GM03348 (cell line): ENCODE measurements at regions not wholly inside any gene's neighbourhood (a gene's known extent, or its start where the extent isn't known, plus 50 kb on each side); places are given as distances from the start of the nearest gene placed in this dataset.

Source experiments
- DNase-seq: peaks from one replicate; pipeline ENCODE4 v3.0.0; 2012; ENCODE audit warnings: low spot score

DNA sequence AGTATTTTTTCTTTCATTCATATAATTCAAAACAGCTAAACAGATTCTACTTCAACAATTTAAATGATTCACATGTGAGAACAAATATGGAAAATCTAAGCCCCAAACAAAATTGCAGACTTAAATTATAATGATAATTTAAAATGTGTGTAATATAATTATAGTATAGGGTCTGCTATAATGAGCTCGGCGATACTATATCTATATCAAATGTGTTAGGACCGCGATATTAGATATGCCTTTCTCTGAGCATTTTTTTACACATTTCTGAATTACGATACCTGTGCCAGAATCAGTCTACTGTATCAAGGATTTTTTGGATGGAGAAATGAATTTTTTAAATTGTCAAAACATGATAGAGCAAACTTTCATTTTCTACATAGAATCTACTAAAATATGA, 808.8 kb upstream of the POU3F3 start:
- no peak for DNase-seq

DNA sequence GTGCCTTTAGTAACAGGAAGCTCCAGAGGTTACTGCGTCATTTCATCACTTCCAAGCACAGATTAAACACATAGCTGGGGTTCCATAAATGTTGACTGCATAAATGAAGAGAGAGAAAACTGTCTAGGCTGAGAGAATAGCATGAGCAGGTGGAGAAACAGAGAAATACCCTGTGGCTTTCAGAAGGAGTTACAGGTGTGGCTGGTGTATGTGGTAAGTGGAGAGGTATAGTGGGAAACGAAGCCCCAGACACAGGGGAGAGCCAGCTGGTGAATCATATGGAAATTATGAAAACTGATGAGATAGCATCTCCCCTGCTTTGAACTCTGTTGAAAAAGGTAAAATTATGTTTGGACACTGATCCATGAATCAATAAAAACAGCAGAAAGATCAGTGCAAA, 807.4 kb upstream of the POU3F3 start:
- no peak for DNase-seq

DNA sequence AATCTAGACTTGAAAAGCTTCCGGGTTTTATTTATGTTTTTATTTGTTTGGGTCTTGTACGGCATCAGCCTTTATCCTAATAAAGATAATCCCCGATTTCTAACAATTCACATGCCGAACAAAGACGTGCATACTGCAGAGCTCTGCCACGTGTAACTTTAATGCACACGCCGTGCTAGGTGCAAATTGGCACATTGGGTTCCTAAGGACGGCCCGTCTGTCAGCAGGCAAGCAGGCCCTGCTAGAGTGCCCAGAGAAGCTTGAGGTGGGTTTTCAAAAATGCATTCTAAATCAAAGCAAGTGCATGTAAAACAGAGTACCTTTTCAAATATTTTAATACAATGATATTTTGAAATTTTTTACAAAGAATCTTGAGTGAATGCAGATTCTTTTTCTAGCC, 806.4 kb upstream of the POU3F3 start:
- no peak for DNase-seq

DNA sequence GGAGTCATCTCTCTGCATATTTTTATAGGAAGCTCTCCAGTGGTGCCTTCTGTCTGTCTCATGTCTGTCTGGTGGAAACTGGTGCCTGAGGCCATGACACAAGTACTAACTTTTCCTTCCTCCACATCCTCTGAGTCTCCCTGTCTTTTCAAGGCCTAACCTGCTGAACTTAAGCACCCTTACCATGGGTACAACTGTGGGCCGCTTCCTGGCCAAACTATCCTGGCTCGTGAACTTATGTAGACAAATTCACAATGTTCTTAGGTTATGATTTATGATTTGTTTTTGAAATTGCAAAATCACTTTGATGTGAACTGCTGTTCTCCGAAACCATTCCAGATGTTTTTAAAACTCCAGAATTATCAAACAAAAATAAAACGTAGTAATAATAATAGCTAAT, 804.5 kb upstream of the POU3F3 start:
- DNase-seq: no peak

- no peak for DNase-seq
These were observed 803.9 kb upstream of the POU3F3 start for GRCh38 chr2:104049981-104050380.

DNA sequence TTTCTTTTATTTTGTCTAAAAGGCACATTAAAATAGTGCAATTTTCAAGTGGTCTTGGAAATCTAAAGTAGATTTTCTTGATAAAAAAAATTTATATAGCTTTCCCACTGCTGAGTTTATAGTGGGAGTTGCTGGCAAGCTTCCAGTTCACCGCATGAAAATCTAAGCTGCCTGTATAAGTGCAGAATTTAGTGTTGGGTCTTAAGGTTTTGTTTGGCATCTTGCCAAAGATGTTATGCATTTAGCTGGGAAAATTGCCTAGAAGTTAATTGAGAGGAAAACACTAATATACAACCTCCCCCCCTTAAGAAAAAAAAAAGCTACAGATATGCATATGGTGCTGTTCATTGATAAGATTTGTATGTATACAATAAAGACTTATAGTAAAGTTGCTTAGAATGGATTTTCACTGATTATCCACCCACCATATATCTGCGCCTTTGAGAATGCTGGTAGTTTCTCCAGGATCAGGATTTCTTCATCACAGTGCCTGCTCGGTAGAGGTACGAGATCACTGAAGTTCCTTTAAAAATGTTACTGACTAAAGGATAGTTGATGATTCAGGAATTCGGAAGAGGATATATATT, 803.2 kb upstream of the POU3F3 start:
- no peak for DNase-seq

- no peak for DNase-seq
These were observed 802.1 kb upstream of the POU3F3 start for GRCh38 chr2:104051766-104052165.

GRCh38 chr2:104052356-104052755, 801.6 kb upstream of the POU3F3 start:
- no peak for DNase-seq

- DNase-seq: no peak
These were observed 797.5 kb upstream of the POU3F3 start for GRCh38 chr2:104056451-104056850.

DNA sequence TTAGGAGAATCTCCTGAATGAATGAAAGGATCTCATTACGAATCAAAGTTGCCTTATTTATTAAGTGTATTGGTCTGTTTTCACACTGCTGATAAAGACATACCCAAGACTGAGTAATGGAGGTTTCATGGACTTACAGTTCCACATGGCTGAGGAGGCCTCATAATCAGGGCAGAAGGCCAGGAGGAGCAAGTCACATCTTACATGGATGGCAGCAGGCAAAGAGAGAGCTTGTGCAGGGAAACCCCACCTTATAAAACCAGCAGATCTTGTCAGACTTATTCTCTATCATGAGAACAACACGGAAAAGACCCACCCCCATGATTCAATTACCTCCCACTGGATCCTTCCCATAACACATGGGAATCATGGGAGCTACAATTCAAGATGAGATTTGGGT, 785.2 kb upstream of the POU3F3 start:
- no peak for DNase-seq

GRCh38 chr2:104077573-104077972, 776.3 kb upstream of the POU3F3 start:
- no peak for DNase-seq

GRCh38 chr2:104078431-104079157, 775.3 kb upstream of the POU3F3 start:
- DNase-seq: no peak

GRCh38 chr2:104088745-104089144, 765.2 kb upstream of the POU3F3 start:
- no peak for DNase-seq

DNA sequence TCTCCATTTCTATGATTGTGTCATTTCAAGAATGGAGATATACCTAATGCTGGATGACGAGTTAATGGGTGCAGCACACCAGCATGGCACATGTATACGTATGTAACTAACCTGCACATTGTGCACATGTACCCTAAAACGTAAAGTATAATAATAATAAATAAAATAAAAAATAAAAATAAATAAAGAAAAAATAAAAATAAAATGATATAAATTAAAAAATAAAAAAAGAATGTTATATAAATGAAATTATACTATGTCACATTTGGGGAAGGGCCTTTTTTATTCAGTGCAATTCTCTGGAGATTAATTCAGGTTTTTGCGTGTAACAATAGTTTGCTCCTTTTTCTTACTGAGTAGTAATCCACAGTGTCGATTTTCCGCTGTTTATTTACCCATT, 763.5 kb upstream of the POU3F3 start:
- DNase-seq: no peak

GRCh38 chr2:104091894-104092293, 762.0 kb upstream of the POU3F3 start:
- no peak for DNase-seq

DNA sequence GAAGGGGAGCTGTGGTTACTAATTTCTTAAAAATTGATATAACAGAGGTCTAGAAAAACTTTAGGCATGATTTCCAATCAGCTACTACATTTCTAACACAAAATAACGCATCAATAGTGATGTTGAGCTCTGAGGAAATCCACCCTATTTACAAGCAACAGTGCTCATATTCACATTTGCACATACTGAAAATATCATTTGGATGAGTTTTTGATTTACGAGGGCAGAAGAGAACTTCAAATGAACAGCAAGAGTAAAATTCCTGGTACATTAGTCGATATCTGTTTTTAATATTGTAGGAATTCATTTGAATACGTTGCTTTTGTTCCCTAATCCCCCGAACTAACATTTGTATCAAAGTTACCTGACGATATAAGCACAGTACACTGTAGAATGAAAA, 761.0 kb upstream of the POU3F3 start:
- no peak for DNase-seq

DNA sequence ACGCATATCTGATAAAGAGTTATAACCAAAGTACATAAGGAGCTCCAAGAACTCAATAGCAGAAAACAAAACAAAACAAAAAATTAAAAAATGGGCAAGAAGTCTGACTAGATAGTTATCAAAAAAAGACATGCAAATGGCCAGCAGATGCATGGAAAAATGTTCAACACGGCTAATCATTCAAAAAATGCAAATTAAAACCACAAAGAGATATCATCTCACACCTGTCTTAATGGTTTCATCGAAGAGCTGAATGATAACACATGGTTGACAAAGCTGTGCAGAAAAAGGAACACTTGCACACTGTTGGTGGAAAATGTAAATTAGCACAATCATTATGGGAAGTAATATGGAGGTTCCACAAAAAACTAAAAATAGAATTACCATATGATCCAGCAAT, 751.3 kb upstream of the POU3F3 start:
- no peak for DNase-seq

- no peak for DNase-seq
These were observed 744.6 kb upstream of the POU3F3 start for GRCh38 chr2:104109356-104109755.

- DNase-seq: no peak
These were observed 735.0 kb upstream of the POU3F3 start for GRCh38 chr2:104118889-104119288.

- no peak for DNase-seq
These were observed 733.7 kb upstream of the POU3F3 start for GRCh38 chr2:104120171-104120570.

DNA sequence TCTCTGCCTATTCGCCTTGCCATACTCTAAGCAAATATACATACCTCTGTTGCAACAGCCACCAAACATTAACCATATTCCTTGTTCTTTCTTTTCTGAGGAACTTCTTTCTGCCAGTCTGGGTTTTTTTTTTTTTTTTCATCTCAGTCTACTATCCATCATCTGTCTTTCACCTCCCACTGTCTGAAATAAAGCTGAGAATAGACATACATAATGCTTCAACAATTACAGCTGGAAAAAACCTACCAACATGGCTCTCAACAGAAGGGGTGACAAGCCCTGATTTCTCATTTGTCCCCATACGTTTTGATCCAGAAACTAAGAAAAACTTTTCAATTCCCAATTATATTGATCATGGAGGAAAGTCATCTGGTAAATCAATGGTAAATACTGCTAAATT, 728.8 kb upstream of the POU3F3 start:
- DNase-seq: no peak

GRCh38 chr2:104127049-104127770, 726.7 kb upstream of the POU3F3 start:
- DNase-seq: no peak

DNA sequence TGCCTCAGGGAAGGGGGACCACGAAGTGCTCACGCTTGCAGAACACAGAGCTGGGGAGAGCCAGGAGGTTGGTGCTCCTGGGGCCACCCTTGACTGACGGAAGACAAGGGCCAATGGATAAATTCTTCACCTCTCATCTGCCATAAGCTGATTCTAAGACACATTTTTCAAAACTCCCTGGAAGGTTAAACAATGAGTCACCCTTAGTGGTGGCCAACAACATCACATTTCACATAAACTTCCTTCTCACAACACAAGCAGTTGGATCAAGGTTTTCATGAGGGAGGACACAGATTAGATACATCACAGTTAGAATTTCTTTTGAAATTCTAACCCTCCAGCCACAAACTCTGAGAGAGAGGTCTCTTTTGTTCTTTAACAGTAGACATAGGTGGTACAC, 713.6 kb upstream of the POU3F3 start:
- DNase-seq: no peak

GRCh38 chr2:104158191-104158590, 695.7 kb upstream of the POU3F3 start:
- no peak for DNase-seq
